ENCODE measurements at regions not wholly inside any gene's neighbourhood (a gene's known extent, or its start where the extent isn't known, plus 50 kb on each side); places are given as distances from the start of the nearest gene placed in this dataset.

GRCh38 chr4:32112891-32113290, 1392.7 kb downstream of the PCDH7 start:
- TF ChIP-seq POLR2A (IDR thresholded peaks at IDR 0.05; ENCODE audit: low read length) (no peak), GATA1 (IDR thresholded peaks at IDR 0.05; ENCODE audit: low read depth, low read length) (no peak)
